DND-41 (cell line): ENCODE measurements at regions not wholly inside any gene's neighbourhood (a gene's known extent, or its start where the extent isn't known, plus 50 kb on each side); places are given as distances from the start of the nearest gene placed in this dataset.
"Not testable (repeated sequence)": the region's sequence is repeated elsewhere in the genome, so short reads cannot be mapped to it uniquely, and the experiment has no call there.

Experiments
- ATAC-seq: fragments of 200-7000 bp; cut with Tn5 transposase; 3 replicates; pipeline ENCODE4 v1.9.1; 2021; ENCODE audit warnings: low read depth; ENCODE audit not compliant: insufficient read depth
- DNase-seq: peaks from one replicate; pipeline ENCODE4 v3.0.0-alpha.2; 2020
- H2AFZ ChIP-seq: 2 replicates; pipeline ENCODE4 v1.6.0; 2012; ENCODE audit warnings: low read depth, low read length
- H3K27ac ChIP-seq: 2 replicates; pipeline ENCODE4 v1.5.1; 2012; ENCODE audit warnings: low read length, inconsistent platforms
- H3K27me3 ChIP-seq: fragments of 200-600 bp; sonication (generic); 2 replicates; pipeline ENCODE4 v1.6.0; 2012; ENCODE audit warnings: low read length, mild to moderate bottlenecking, inconsistent platforms; ENCODE audit not compliant: insufficient read depth, poor library complexity
- H3K36me3 ChIP-seq: 2 replicates; pipeline ENCODE4 v1.5.1; 2012; ENCODE audit warnings: low read length, inconsistent platforms; ENCODE audit not compliant: insufficient read depth
- H3K4me1 ChIP-seq: 2 replicates; pipeline ENCODE4 v1.5.1; 2012; ENCODE audit warnings: mild to moderate bottlenecking, low read length; ENCODE audit not compliant: insufficient read depth
- H3K4me2 ChIP-seq: 2 replicates; pipeline ENCODE4 v1.6.0; 2012; ENCODE audit warnings: mild to moderate bottlenecking, moderate library complexity, low read length, inconsistent platforms; ENCODE audit not compliant: insufficient read depth
- H3K4me3 ChIP-seq, 2 experiments: fragments of 200-600 bp in 1 of 2; shearing (Covaris generic) in 1 of 2; 2 replicates each; pipeline ENCODE4 v1.5.1; 2012 to 2016; ENCODE audit warnings: inconsistent platforms in 2 of 2, low read length in 2 of 2, mild to moderate bottlenecking in 2 of 2, low read depth in 1 of 2, moderate library complexity in 1 of 2
- H3K79me2 ChIP-seq: 2 replicates; pipeline ENCODE4 v1.6.0; 2012; ENCODE audit warnings: low read length, inconsistent platforms; ENCODE audit not compliant: insufficient read depth
- H3K9ac ChIP-seq: 2 replicates; pipeline ENCODE4 v1.6.0; 2012; ENCODE audit warnings: low read depth, mild to moderate bottlenecking, inconsistent platforms, low read length, moderate library complexity
- H3K9me3 ChIP-seq: 2 replicates; pipeline ENCODE4 v1.5.1; 2012; ENCODE audit warnings: low read length, moderate library complexity, mild to moderate bottlenecking, inconsistent platforms; ENCODE audit not compliant: insufficient read depth, severe bottlenecking
- H4K20me1 ChIP-seq: 2 replicates; pipeline ENCODE4 v1.6.0; 2012; ENCODE audit warnings: low read length; ENCODE audit not compliant: insufficient read depth
- CTCF ChIP-seq: IDR thresholded peaks from 2 replicates; pipeline ENCODE4 v1.5.1; 2012; ENCODE audit warnings: borderline replicate concordance, low read length, moderate library complexity, mild to moderate bottlenecking; ENCODE audit not compliant: poor library complexity, severe bottlenecking; ENCODE audit errors: extremely low read depth
- EZH2 ChIP-seq: IDR thresholded peaks from 3 replicates; pipeline ENCODE4 v1.6.1; 2012; ENCODE audit warnings: borderline replicate concordance, low read depth, mild to moderate bottlenecking, moderate library complexity, low read length, inconsistent platforms; ENCODE audit not compliant: severe bottlenecking

- no peaks in the 10 kb centered on the region for H3K4me1 ChIP-seq
- no peak overlapping the region for H3K27ac ChIP-seq
- no peak overlapping the region for H3K4me2 ChIP-seq
- H2AFZ ChIP-seq: no peak overlapping the region
- no peaks in the 10 kb centered on the region for H3K27me3 ChIP-seq
- no peak for TF ChIP-seq CTCF
- TF ChIP-seq EZH2: no peak
- H3K36me3 ChIP-seq: no peaks in the 10 kb centered on the region
- no peak overlapping the region for H3K9ac ChIP-seq
- H4K20me1 ChIP-seq: no peaks in the 10 kb centered on the region
- H3K79me2 ChIP-seq: no peaks in the 10 kb centered on the region
- H3K9me3 ChIP-seq: no peaks in the 10 kb centered on the region
- no peak for DNase-seq
- H3K4me3 ChIP-seq: no peak overlapping the region
- ATAC-seq: no peak
These were observed 282.8 kb upstream of the PROK2 start for GRCh38 chr3:72067721-72068120.

- H3K27me3 ChIP-seq: no peaks in the 10 kb centered on the region
- ATAC-seq: peak; percentile 60
- no peaks in the 10 kb centered on the region for H3K9me3 ChIP-seq
- H3K4me2 ChIP-seq: no peak overlapping the region
- H3K79me2 ChIP-seq: no peaks in the 10 kb centered on the region
- no peaks in the 10 kb centered on the region for H4K20me1 ChIP-seq
- no peak overlapping the region for H3K9ac ChIP-seq
- H3K4me3 ChIP-seq: no peak overlapping the region
- no peaks in the 10 kb centered on the region for H3K36me3 ChIP-seq
- no peak for DNase-seq
- H3K4me1 ChIP-seq: no peaks in the 10 kb centered on the region
- H2AFZ ChIP-seq: no peak overlapping the region
- no peak for TF ChIP-seq EZH2
- TF ChIP-seq CTCF: no peak
- H3K27ac ChIP-seq: no peak overlapping the region
These were observed 281.1 kb upstream of the PROK2 start for GRCh38 chr3:72065872-72066641.

- ATAC-seq: no peak
These were observed 280.3 kb upstream of the PROK2 start for GRCh38 chr3:72065236-72065635.

GRCh38 chr3:72064727-72065126 lies 279.8 kb upstream of the PROK2 start:
- H3K4me3 ChIP-seq, H3K27ac ChIP-seq, H4K20me1 ChIP-seq, H3K9ac ChIP-seq, H3K4me1 ChIP-seq, H3K4me2 ChIP-seq, H3K27me3 ChIP-seq, H3K9me3 ChIP-seq, H3K79me2 ChIP-seq, H2AFZ ChIP-seq, ATAC-seq, H3K36me3 ChIP-seq, DNase-seq: not testable (repeated sequence)

More at GRCh38 chr3:72065236-72065635, 280.3 kb upstream of the PROK2 start:
- Histone ChIP-seq H3K27ac (no peak overlapping the region), H3K4me3 (no peak overlapping the region), H3K4me2 (no peak overlapping the region), H2AFZ (no peak overlapping the region), H3K9ac (no peak overlapping the region), H3K9me3 (no peaks in the 10 kb centered on the region), H3K36me3 (no peaks in the 10 kb centered on the region), H3K27me3 (no peaks in the 10 kb centered on the region), H4K20me1 (no peaks in the 10 kb centered on the region), H3K4me1 (no peaks in the 10 kb centered on the region), H3K79me2 (no peaks in the 10 kb centered on the region)
- DNase-seq: no peak
- no peak for TF ChIP-seq CTCF
- no peak for TF ChIP-seq EZH2
